Frontal cortex (tissue), 3 donors: ENCODE measurements at regions not wholly inside any gene's neighbourhood (a gene's known extent, or its start where the extent isn't known, plus 50 kb on each side); places are given as distances from the start of the nearest gene placed in this dataset.

ENCODE experiments used
- DNase-seq, 2 donors: peaks; one replicate each; pipeline ENCODE4 v3.0.0; 2012; ENCODE audit warnings: low spot score in 2 of 2
- FAIRE-seq: peaks from 2 replicates; lab custom pipeline; 2012; peaks lifted over from hg19 to GRCh38; lab: Jason Lieb, UNC
- donor health status: control.
- donor health status: control.
- donor health status: control.

DNA sequence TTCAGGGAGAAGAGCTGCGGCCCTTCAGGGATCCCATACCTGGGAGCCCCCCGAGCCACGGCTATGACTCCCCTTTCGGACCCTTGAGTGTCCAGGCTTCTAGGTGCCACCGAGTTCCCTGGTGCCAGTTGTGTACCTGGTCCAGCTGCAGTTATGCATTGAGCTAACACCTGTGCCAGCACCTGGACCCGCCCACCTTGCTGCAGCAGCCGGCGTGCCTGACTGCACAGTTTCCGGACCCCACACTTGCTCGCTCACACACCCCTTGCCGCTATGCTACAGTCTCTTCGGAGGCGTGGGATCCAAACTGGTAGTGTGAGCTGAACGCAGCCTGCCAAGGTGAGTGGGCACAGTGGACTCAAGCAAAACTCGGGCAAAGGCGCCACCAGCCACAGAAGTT, 284.5 kb upstream of the ROBO1 start:
- DNase-seq, result no peak
- FAIRE-seq, result no peak

DNA sequence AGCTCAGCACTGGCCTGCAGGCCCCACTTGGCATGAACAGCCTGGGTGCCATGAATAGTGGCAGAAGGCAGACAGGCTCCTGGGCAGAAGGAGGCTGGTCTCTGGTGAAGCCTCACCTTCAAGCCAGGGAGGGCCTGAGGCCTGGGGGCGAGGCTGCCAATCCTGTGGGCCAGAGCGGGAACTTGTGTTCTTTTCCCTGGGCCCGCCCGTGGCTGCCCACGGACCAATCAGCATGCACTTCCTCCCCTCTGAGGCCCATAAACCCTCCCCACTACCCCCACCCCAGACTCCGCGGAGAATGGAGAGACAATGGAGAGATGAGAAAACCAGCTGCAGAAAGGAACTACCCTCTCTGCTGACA, 283.8 kb upstream of the ROBO1 start:
- FAIRE-seq, result no peak
- no peak for DNase-seq

DNA sequence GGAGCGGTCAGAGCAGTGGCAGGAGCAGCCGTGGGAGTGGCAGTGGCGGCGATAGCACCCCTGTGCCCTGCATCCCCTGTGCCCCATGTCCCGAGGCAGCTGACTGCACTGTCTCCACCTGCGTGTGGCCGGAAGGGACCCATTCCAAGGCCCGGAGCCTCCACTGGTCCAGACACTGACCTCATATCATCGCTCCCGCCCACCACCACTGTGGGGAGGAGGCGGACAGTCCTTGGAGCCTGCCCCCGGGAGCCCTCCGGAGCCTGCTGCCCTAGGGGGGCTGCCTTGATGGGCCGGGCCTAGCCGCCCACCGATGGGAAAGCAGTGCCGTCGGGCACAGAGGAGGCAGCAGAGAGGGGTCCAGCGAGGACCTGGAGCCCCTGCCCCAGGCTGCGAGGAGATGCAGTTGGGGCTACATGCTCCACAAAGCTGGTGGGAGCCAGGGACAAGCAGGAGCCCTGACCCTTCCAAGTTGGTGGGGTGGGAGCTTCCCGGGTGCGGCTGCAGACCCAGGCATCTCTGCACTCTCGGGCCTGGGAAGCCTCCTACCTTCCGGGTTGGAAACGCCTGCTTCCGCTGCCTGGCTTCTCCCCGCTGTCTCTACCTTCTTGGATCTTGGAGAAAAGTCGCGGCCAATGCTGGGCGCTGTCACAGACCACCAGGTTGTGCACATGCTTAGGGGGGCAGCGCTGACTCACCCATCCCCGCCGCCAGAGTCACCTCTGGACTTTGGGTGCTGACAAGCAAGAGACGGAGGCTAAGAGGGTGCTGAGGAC, 283.2 kb upstream of the ROBO1 start:
- DNase-seq (no peak), FAIRE-seq (no peak)

DNA sequence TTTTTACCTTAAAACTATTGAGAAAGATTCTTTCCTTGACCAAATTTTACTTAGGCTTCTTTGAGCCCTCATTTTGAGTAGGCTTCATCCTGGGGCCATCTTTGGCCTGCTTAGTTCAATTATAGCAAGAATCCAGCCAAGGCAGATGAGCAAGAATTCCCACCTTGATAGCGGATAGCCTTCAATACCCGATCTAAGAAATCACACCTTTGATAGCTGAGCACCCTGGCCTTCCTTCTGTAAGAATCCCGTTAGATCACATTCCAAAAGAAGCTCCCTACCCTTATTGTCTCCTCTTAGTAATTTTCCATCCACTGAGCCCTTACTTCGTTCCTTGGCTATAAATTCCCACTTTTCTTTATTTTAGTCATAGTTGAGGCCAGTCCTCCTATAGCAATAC, 275.4 kb upstream of the ROBO1 start:
- DNase-seq (no peak), FAIRE-seq (no peak)

DNA sequence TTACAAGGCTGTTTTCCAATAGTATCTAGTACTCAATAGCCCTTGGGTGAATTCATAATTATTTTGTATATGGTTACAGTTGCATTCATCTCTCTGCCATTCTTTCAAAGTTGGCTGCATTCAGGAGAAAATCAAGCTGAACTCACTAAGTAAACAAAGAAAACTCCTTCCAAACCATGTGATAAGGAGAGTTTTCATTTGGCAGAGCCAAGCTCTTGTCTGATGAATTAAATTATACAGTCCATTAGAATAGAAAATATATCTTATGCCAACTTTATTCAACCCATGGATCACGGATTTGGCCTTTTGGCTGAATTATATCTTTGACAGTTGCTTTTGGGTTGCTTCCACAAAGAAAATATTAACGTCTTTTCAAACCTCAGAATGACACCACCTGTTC, 272.3 kb upstream of the ROBO1 start:
- no peak for DNase-seq
- no peak for FAIRE-seq

DNA sequence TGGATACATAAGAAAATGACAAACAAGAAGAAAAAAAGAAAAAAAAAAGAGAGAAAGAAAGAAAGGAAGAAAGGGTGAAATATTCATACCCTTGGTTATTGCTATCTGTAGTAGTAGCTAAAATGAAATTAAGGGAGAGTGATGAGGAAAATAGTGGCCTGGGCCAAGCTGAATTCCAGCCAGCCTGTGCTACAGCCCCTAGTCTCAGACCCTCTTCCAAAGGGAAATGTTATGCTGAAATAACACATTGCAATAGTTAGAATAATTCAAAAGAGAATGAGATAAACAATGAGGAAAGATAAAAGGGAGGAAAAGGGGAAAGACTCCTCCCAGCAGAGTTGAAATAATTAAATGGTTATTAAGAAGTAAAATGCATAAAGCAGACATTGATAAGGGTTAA, 268.4 kb upstream of the ROBO1 start:
- FAIRE-seq (no peak), DNase-seq (no peak)

DNA sequence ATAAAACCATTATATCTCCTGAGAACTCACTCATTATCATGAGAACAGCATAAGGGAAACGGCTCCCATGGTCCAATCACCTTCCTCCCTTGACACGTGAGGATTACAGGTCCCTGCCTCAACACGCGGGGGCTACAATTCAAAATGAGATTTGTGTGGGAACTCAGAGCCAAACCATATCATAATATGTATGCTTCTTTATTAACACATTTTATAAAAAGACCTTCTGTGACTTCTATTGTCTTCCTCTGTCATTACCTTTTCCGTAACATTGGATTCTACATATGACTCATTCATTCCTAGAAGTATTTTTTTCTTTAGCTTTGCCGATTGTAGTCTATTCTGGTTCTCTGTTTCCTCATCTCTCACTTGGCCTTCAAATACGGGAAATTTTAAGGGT, 267.2 kb upstream of the ROBO1 start:
- DNase-seq (no peak), FAIRE-seq (no peak)

DNA sequence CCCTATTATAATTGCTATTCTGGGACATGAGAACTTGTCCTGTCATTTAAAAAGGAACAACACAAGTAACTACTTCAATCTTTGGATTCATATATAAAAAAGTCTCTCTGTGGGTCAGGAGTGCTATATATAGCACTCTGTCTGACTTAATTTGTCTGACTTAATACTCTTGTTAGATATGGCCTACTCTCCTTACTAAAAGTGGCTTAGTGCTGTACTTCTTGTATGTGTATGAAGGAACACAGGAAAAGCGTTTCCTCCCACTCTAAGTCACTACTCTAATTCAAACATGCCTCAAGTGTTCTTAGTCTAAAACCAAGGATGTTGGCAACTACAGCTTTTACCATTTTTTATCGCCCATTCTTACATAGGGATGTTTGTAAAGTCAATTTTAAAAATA, 255.2 kb upstream of the ROBO1 start:
- FAIRE-seq (no peak), DNase-seq (no peak)

DNA sequence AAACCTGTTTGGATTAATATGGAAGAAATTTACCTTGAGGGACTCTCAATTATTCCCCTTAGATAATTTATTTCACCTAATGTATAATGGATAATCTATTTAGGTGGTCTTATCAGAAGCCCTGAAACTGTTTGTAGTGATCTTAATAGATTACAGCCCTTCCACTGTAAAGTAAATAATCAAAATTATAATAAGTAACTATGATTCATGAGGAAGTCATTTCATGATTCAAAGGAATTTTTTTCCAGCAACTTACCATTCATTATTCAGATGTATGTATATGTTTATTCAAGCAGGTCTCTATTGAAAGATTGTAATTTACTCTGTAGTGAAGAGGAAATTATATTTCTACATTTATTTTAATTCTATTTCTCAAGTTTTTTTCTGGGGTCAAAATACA, 250.6 kb upstream of the ROBO1 start:
- DNase-seq, result no peak
- FAIRE-seq, result no peak

DNA sequence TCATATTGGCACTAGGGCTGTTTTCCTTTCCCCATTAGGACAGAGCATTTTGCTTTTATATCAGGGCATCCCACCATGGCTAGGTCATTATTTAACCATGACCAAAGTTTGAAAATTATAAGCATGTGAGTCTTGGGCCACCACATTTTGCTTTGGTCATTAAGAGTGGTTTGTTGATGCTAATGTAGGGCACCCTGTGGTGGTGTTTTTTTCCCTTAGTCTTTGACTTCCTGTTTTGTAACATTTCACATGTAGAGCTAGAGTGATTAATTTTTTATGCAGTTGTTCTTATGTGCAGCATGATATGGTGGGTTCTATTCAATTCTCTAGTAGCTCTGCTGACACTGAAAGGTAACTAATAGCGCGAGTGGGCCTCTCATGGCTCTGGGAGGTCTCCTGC, 249.6 kb upstream of the ROBO1 start:
- FAIRE-seq (no peak), DNase-seq (no peak)

DNA sequence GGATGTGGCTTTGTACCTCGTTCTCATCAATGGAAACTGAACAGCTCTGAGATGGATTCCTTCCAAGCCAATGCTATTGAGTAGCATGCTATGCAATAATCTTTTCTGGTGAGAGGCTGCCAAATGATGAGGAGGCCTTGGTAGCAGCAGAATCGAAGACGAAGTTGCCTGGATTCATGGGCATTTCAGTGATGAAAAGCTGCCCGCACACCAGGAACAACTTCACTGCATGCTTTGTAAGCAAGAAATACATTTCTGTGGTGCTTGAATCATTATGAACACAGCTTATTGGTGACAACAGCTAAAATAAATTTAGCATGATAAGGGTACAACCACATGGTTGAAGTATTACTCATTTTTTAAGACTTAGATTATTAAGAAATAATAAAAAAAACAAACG, 246.8 kb upstream of the ROBO1 start:
- FAIRE-seq (no peak), DNase-seq (no peak)

DNA sequence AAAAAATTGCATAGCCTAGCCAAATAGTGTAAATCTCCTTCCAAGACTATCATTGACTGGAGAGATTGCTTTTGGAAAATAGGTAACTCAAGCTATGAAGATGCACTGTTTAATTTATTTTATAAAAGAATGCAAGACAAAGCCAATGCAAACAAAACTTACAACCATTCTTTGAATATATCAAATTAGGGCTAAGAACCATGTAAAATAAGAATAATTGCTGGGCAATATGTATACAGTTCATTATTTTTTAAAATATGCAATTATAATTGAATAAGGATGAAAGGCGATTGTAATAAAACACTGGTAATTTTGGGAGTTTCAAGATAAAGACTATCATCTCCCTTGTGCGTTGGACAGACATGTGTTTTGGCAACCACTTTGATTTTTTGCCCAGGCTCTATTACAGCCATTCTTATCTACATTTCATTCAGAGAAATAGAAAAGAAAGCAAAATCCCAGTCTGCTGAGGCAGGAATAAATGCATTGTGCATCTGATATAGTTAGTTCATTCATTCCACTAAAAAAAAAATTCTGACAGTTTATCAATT, 242.3 kb upstream of the ROBO1 start:
- no peak for DNase-seq

DNA sequence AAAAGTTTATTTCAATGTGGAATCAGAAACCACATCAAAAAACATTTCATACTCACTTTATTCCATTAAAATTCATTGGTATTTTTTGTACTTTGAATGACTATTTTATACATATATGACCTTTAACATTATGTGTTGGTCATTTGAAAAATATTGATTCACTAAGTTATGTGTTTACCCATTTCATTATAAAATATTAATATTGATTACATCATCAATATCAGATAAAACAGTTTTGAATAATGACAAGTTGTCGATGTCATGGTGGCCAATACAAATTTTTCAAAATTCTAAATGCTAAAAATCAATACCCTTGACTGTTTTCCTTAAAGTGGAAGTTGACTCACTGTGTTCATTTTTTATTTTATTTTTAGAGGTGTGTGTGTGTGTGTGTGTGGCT, 239.7 kb upstream of the ROBO1 start:
- FAIRE-seq (peak; percentile 44), DNase-seq (no peak)

More for the DNA sequence above, 242.3 kb upstream of the ROBO1 start:
- no peak for FAIRE-seq

DNA sequence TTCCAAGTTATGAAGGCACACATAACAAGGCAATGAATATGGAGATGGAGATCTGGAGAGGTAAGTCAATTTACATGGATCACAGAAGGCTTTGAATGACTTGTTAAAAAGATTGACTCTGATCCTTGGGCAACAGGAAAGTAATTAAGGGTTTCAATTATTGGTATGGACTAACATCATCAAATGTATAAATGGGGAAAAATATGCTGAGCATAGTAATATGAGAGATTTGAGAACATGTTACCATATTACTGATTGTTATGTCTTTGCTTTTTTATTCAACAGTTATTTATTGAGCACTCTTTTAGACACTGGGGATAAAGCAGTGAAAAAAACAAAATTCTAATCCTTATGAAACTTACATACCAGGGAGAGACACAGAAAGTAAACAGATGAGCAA, 238.5 kb upstream of the ROBO1 start:
- no peak for FAIRE-seq
- no peak for DNase-seq

DNA sequence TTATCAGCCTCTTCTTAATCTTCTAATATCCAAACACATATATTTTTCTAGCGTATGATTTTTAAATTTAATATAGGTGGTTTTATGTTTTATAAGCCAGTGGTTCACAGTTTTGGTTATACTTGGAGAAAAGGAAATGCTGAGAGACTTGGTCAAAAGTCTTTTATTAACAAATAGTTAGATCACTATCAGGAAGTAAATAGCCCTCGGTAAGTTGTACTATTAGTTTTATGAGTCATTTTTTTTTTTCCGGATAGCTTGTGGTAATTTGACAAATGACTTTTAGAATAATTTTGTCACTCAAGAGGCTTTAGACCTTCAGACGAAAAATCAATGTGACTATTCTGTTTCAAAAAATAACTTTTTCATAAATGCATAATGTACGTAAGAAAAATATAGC, 232.2 kb upstream of the ROBO1 start:
- no peak for DNase-seq
- FAIRE-seq, result no peak

DNA sequence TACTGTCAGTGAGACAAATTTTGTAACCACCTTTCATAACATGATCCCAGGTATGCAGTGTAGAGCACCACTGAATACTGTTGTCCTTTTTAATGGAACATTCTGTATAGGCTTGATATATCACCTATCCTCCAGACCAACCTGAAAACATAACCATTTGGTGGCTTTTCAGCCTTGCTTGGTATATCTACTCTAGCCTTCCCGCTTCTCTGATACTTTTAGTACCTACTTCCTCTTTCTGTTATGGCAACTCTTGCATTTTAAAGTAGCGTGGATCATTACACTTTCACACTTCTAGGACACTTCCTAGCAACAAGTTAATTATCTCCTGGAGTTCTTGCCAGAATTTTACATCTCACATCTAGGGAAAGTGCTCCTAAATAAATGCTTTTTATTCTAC, 226.6 kb upstream of the ROBO1 start:
- no peak for FAIRE-seq

DNA sequence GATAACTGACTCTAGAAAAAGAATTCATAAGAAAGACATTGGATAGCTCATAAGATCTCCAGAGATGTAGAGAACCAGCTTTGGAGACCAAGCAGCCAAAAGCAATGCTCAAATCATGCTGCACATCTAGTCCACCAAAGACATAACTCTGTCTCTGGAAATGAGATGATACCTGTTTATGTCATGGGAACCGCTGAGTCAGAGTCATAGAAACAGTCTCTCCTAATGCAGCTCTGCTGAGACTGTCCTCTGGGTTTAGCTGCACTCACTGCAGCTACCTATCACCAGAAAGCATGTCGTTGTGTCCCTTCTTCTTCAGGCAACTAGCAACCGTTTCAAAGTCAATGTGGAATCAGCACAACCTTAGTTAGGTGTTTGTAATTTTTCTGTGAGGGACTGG, 218.5 kb upstream of the ROBO1 start:
- DNase-seq (no peak), FAIRE-seq (no peak)

More for the DNA sequence above, 226.6 kb upstream of the ROBO1 start:
- DNase-seq, result no peak

DNA sequence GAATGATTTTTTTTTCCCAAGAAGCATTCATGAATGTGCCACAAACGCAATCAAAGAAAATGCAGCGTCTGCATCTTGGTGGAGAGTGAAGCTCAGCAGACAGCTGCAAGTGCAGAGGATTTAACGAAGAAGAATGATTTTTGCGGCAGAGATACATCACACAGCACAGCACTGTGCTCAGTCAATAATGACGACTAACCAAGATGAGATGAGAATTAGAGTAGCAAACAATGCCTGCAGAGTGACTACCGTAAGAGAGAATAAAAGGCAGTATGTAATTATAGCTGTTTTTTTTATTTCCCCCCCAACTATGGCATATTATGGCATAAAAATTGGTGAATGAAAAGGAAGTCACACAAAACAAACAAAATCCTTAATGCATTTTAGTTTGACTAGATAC, 218.0 kb upstream of the ROBO1 start:
- no peak for FAIRE-seq
- DNase-seq, result no peak

DNA sequence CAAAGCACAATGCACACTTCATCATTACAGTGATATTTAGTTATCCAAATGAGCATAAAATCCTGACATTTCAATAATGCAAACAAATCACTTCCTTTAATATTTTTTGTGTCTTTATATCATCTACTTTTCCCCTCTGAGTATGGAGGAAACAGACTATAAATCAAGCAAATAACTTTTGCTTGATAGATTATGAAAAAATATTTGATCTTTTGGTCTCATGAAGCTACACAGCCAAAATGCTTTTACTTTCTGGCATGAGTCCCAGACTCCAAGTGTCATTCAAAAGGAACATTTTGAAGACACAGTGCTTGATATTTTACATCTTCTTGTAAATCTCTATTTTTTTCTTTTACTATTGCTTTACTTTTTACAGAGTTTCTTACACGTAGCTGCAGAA, 215.3 kb upstream of the ROBO1 start:
- no peak for FAIRE-seq

DNA sequence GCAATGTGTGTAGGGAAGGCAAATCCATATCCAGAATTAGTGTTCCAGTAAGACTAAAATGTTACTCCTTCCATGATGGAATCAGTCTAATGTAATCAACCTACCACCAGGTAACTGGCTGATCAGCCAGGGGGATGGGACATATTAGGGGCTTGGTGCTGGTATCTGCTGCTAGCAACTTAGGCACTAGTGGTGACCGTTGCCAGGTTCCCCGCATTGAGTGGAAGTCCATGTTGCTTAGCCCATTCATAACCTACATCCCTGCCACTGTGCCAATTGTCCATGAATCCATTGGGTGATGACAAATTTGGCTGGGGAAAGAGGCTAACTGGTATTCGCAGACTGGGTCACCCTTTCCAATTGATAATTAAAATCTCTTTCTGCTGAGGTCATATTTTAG, 212.2 kb upstream of the ROBO1 start:
- DNase-seq (no peak), FAIRE-seq (no peak)

More for the DNA sequence above, 215.3 kb upstream of the ROBO1 start:
- DNase-seq, result no peak

DNA sequence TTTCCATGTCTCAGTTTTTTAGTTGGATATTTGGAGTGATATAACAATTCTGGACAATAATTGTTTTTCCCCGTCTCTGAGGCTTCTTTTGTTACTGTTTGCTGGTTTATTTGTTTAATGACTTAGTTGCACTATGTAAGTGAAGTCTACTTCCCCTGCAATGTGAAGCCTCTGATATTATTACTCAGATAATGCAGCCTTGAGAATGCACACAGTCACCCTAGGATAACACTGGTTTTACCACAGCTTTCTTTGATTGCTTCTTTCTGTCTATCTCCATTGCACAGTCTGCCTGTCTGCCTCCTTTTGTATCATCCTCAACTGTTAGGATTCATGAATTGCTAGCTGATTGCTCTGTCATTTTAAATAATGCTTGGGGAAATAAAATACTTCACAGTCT, 208.7 kb upstream of the ROBO1 start:
- DNase-seq (no peak), FAIRE-seq (no peak)

DNA sequence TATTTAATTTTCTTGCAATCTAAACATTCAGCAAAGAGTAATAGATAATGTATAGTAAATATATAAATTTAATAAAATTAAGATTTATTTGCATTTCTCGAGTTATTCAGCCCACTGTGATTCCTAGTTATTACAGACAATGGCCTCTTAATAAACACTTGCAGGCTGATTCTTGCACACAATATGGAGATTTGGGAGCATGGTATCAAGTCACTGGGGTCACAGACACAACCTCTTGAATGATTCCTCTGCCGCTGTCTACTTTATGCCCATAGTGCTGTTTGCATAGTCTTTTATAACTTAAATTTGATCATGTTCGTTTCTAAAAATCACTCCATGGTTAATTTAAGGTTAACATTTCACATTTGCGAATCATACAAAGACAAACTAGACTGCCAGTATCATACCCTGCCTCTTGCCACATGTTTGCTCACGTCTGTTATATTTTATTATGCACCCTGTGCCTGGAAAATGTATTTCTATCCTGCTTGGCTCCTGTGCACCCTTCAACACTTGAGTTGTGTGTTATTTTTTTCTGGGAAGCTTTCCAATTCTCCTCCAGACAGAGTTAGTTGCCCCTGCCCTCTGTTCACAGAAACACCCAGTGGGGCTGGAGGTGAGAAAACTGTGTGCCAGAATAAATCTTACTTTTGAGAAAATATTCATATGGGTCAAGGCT, 206.3 kb upstream of the ROBO1 start:
- FAIRE-seq, result no peak
- no peak for DNase-seq
